Erythroblast (primary cell): ENCODE measurements at regions not wholly inside any gene's neighbourhood (a gene's known extent, or its start where the extent isn't known, plus 50 kb on each side); places are given as distances from the start of the nearest gene placed in this dataset.

Source experiments
- GATA1 ChIP-seq: IDR thresholded peaks from 2 replicates; pipeline ENCODE4 v1.6.1; 2011; ENCODE audit warnings: low read depth, mild to moderate bottlenecking, control low read depth, low read length, moderate library complexity
- POLR2A ChIP-seq: IDR thresholded peaks from 2 replicates; pipeline ENCODE4 v1.6.1; 2011; ENCODE audit warnings: mild to moderate bottlenecking, low read length

DNA sequence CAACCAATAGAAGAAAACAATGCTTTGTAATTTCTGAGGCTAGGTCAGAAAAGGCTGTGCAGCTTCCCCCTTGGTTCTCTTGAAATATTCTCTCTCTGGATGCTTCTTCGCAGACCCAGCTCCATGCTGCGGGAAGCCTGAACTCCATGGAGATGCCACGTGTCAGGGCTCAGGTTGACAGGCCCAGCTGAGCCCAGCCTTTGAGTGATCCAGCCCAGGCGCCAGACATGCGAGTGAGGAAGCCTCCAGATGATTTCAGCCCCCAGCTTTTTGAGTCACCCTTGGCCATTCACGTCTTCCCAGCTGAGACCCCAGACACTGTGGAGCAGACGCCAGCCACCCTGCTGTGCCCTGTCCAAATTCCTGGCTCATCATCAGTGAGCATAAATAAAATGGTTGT lies 378.4 kb upstream of the NRP1 start:
- TF ChIP-seq POLR2A: no peak
- TF ChIP-seq GATA1: no peak
